GM12872 (cell line): ENCODE measurements at regions not wholly inside any gene's neighbourhood (a gene's known extent, or its start where the extent isn't known, plus 50 kb on each side); places are given as distances from the start of the nearest gene placed in this dataset.

Experiments used
- TF ChIP-seq, protein P1 (sequence below): IDR thresholded peaks from 3 replicates; pipeline ENCODE4 v1.5.1; 2011; ENCODE audit warnings: low read depth, mild to moderate bottlenecking, low read length, moderate library complexity; ENCODE audit not compliant: insufficient read depth

DNA sequence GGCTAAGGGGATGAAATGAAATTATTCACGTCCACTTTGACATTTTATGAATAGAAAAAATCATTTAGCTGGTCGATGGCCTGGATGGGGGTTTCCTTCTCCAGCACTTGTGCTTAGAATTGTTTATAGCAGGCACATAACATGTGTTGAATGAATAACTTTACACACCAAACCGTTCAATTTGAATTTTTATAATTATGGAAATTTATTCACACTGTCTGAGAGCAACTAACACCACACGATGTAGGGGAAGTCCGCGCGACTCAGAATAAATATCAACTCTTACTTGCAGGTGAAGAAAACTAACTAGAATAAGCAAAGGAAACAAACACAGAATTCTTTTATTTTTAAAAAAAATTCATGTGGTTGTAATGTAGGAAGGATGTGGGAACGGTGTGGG is 81.3 kb downstream of the MINAR1 start:
- TF ChIP-seq, protein P1, sequence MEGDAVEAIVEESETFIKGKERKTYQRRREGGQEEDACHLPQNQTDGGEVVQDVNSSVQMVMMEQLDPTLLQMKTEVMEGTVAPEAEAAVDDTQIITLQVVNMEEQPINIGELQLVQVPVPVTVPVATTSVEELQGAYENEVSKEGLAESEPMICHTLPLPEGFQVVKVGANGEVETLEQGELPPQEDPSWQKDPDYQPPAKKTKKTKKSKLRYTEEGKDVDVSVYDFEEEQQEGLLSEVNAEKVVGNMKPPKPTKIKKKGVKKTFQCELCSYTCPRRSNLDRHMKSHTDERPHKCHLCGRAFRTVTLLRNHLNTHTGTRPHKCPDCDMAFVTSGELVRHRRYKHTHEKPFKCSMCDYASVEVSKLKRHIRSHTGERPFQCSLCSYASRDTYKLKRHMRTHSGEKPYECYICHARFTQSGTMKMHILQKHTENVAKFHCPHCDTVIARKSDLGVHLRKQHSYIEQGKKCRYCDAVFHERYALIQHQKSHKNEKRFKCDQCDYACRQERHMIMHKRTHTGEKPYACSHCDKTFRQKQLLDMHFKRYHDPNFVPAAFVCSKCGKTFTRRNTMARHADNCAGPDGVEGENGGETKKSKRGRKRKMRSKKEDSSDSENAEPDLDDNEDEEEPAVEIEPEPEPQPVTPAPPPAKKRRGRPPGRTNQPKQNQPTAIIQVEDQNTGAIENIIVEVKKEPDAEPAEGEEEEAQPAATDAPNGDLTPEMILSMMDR, result no peak

- TF ChIP-seq, protein P1, result no peak
Observed at GRCh38 chr15:79513940-79514339, 81.8 kb downstream of the MINAR1 start.

- TF ChIP-seq, protein P1, result no peak
Observed at GRCh38 chr15:79515300-79516027, 83.3 kb downstream of the MINAR1 start.

DNA sequence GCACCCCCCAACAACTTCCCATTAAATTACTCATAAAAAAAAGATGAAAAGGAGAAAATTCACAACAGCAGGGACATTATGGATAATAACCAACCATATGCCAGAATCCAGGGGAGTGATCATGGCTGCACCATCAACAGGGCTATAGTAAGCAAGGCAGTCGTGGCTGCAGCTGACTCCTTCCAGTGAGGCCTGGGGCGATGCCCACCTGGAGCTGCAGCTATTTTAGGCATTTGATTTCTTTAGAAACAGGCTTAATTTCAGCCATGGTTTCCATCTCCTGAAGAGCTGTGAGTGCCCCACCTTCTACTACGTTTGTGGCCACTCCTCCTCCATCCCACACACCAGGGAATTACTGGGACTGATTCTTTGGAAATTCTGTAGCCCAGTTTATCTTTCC is 84.0 kb downstream of the MINAR1 start:
- TF ChIP-seq, protein P1, result no peak

DNA sequence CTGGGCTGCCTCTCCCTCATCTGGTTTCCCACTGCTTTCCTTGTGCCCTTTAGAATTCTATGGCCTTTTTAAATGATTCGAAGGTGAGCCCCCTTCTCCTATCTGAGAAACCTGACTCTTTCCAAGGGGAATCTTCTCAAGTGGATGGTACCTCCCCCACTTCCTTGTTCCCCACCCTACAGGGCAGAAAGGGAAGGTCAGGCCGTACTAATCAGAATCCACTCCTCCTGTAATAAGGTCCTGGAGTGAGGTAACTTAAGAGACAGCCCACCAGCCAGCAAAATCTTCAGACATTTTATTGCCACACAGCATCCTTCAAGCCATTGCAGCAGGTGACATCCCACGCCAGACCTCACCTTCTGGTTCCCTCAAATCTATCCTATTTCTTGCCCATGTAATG is 84.5 kb downstream of the MINAR1 start:
- TF ChIP-seq, protein P1, result no peak

- TF ChIP-seq, protein P1, result no peak
Observed at GRCh38 chr15:79519628-79520027, 87.5 kb downstream of the MINAR1 start.

DNA sequence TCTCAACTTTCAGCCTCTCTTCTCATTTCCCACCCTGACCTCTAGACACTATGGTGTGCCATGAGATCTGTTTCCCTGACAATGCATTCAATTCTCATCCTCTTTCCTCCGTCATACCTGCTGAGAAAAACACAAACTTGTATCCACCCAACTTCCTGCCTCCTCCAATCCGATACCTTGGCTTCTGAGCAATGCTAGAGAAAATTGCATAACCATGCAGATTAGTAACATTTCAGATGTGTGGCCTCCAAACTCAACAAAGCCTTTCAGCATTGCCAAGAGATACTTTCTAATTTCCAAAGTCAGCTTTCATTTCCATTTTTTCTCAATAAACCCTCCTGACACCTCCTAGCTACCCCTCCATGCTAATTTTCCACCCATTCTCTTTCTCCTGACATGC is 88.5 kb downstream of the MINAR1 start:
- TF ChIP-seq, protein P1, result no peak
